Karpas-422 (cell line): ENCODE measurements at regions not wholly inside any gene's neighbourhood (a gene's known extent, or its start where the extent isn't known, plus 50 kb on each side); places are given as distances from the start of the nearest gene placed in this dataset.
"Not testable (repeated sequence)": the region's sequence is repeated elsewhere in the genome, so short reads cannot be mapped to it uniquely, and the experiment has no call there.

Experiments
- DNase-seq: peaks from one replicate; pipeline ENCODE4 v3.0.0-alpha.2; 2015
- H2AFZ ChIP-seq: fragments of 200-600 bp; sonication (generic); 2 replicates; pipeline ENCODE4 v1.6.1; 2014; ENCODE audit warnings: antibody characterized with exemption, low read length, mixed read lengths
- H3K27ac ChIP-seq: fragments of 200-600 bp; sonication (generic); 2 replicates; pipeline ENCODE4 v1.5.1; 2014; ENCODE audit warnings: mild to moderate bottlenecking, low read length, moderate library complexity
- H3K27me3 ChIP-seq: fragments of 200-600 bp; sonication (generic); 2 replicates; pipeline ENCODE4 v1.6.1; 2014; ENCODE audit warnings: low read length, mixed read lengths
- H3K36me3 ChIP-seq: fragments of 200-600 bp; sonication (generic); 2 replicates; pipeline ENCODE4 v1.6.1; 2014; ENCODE audit warnings: low read length, mixed read lengths; ENCODE audit not compliant: insufficient read depth
- H3K4me1 ChIP-seq: fragments of 200-600 bp; sonication (generic); 2 replicates; pipeline ENCODE4 v1.6.1; 2014; ENCODE audit warnings: mild to moderate bottlenecking, low read length, mixed read lengths
- H3K4me2 ChIP-seq: fragments of 200-600 bp; sonication (generic); 2 replicates; pipeline ENCODE4 v1.6.1; 2014; ENCODE audit warnings: low read length, low read depth, mild to moderate bottlenecking; ENCODE audit not compliant: poor library complexity, severe bottlenecking
- H3K4me3 ChIP-seq: fragments of 200-600 bp; sonication (generic); 2 replicates; pipeline ENCODE4 v1.5.1; 2014; ENCODE audit warnings: mild to moderate bottlenecking, antibody characterized with exemption, low read length, mixed read lengths
- H3K79me2 ChIP-seq: fragments of 200-600 bp; sonication (generic); 2 replicates; pipeline ENCODE4 v1.6.1; 2014; ENCODE audit warnings: mild to moderate bottlenecking, low read length, mixed read lengths
- H3K9ac ChIP-seq: fragments of 200-600 bp; sonication (generic); 2 replicates; pipeline ENCODE4 v1.6.0; 2014; ENCODE audit warnings: low read length
- H3K9me2 ChIP-seq: fragments of 200-600 bp; sonication (generic), shearing (Covaris generic); replicated peaks from 2 replicates; pipeline ENCODE4 v1.6.0; 2014; ENCODE audit warnings: mild to moderate bottlenecking, low read length, moderate library complexity; ENCODE audit not compliant: insufficient read depth
- H3K9me3 ChIP-seq: fragments of 300-700, 200-600 bp; sonication (generic); 2 replicates; pipeline ENCODE4 v1.6.1; 2014; ENCODE audit warnings: low read length, mixed read lengths
- H4K20me1 ChIP-seq: fragments of 200-600 bp; sonication (generic); 2 replicates; pipeline ENCODE4 v1.6.1; 2014; ENCODE audit warnings: mild to moderate bottlenecking, antibody characterized with exemption, low read length, low read depth; ENCODE audit not compliant: insufficient read depth

GRCh38 chrX:88883200-88883599 is 136.2 kb downstream of the CPXCR1 start:
- Histone ChIP-seq H3K27me3 (no peaks in the 10 kb centered on the region), H3K9me2 (no peaks in the 10 kb centered on the region)

GRCh38 chrX:88886908-88887307 is 139.9 kb downstream of the CPXCR1 start:
- no peak for DNase-seq
- no peaks in the 10 kb centered on the region for H3K36me3 ChIP-seq
- no peak overlapping the region for H3K4me2 ChIP-seq
- no peaks in the 10 kb centered on the region for H3K79me2 ChIP-seq
- H3K4me3 ChIP-seq, result no peak overlapping the region
- H2AFZ ChIP-seq, result peak overlapping the region; percentile 53; the same call in 1 of the 2 replicates
- no peaks in the 10 kb centered on the region for H3K9me2 ChIP-seq
- no peaks in the 10 kb centered on the region for H4K20me1 ChIP-seq
- peaks cover 3% of the 10 kb centered on the region for H3K9me3 ChIP-seq
- H3K27me3 ChIP-seq, result no peaks in the 10 kb centered on the region
- H3K27ac ChIP-seq, result no peak overlapping the region
- H3K9ac ChIP-seq, result no peak overlapping the region
- no peaks in the 10 kb centered on the region for H3K4me1 ChIP-seq

More at GRCh38 chrX:88883200-88883599, 136.2 kb downstream of the CPXCR1 start:
- H3K4me3 ChIP-seq, result no peak overlapping the region
- no peaks in the 10 kb centered on the region for H4K20me1 ChIP-seq
- H3K4me2 ChIP-seq, result no peak overlapping the region
- DNase-seq, result no peak
- H2AFZ ChIP-seq, result peak overlapping the region; percentile 60; the same call in 1 of the 2 replicates
- H3K79me2 ChIP-seq, result no peaks in the 10 kb centered on the region
- no peaks in the 10 kb centered on the region for H3K36me3 ChIP-seq
- no peak overlapping the region for H3K9ac ChIP-seq
- no peak overlapping the region for H3K27ac ChIP-seq
- H3K9me3 ChIP-seq, result no peaks in the 10 kb centered on the region; the same call in none of the 2 replicates
- no peaks in the 10 kb centered on the region for H3K4me1 ChIP-seq

- Histone ChIP-seq H3K27me3 (no peaks in the 10 kb centered on the region), H2AFZ (no peak overlapping the region), H3K79me2 (no peaks in the 10 kb centered on the region), H4K20me1 (no peaks in the 10 kb centered on the region), H3K36me3 (no peaks in the 10 kb centered on the region), H3K4me2 (no peak overlapping the region), H3K9me2 (no peaks in the 10 kb centered on the region), H3K27ac (no peak overlapping the region), H3K4me1 (peaks cover 6% of the 10 kb centered on the region; the same call in 1 of the 2 replicates), H3K9me3 (peaks cover 10% of the 10 kb centered on the region), H3K4me3 (no peak overlapping the region), H3K9ac (no peak overlapping the region)
- no peak for DNase-seq
These were observed 157.1 kb downstream of the CPXCR1 start for GRCh38 chrX:88903989-88904718.

GRCh38 chrX:88908056-88908455 is 161.0 kb downstream of the CPXCR1 start:
- Histone ChIP-seq H2AFZ (0 out of 2 replicates have a peak overlapping the region, but pooled peaks have one; percentile 33), H3K27ac (no peak overlapping the region), H3K4me3 (no peak overlapping the region), H4K20me1 (no peaks in the 10 kb centered on the region), H3K9me3 (peaks cover 3% of the 10 kb centered on the region; the same call in 1 of the 2 replicates), H3K4me1 (no peaks in the 10 kb centered on the region), H3K9me2 (no peaks in the 10 kb centered on the region), H3K27me3 (no peaks in the 10 kb centered on the region), H3K9ac (no peak overlapping the region), H3K36me3 (no peaks in the 10 kb centered on the region), H3K79me2 (no peaks in the 10 kb centered on the region), H3K4me2 (no peak overlapping the region)
- DNase-seq, result no peak

GRCh38 chrX:88937616-88938015 is 190.6 kb downstream of the CPXCR1 start:
- H3K79me2 ChIP-seq, result no peaks in the 10 kb centered on the region
- DNase-seq, result peak; percentile 14
- no peak overlapping the region for H2AFZ ChIP-seq
- no peaks in the 10 kb centered on the region for H3K9me3 ChIP-seq
- no peaks in the 10 kb centered on the region for H3K36me3 ChIP-seq
- no peaks in the 10 kb centered on the region for H3K27me3 ChIP-seq
- H4K20me1 ChIP-seq, result no peaks in the 10 kb centered on the region
- H3K9me2 ChIP-seq, result no peaks in the 10 kb centered on the region
- no peak overlapping the region for H3K27ac ChIP-seq
- no peak overlapping the region for H3K4me3 ChIP-seq
- no peak overlapping the region for H3K4me2 ChIP-seq
- no peaks in the 10 kb centered on the region for H3K4me1 ChIP-seq
- no peak overlapping the region for H3K9ac ChIP-seq

- no peaks in the 10 kb centered on the region for H3K36me3 ChIP-seq
- no peak overlapping the region for H2AFZ ChIP-seq
- H3K9me3 ChIP-seq, result no peaks in the 10 kb centered on the region
- H3K9ac ChIP-seq, result no peak overlapping the region
- no peaks in the 10 kb centered on the region for H3K4me1 ChIP-seq
- no peak overlapping the region for H3K27ac ChIP-seq
- DNase-seq, result no peak
- no peaks in the 10 kb centered on the region for H4K20me1 ChIP-seq
- H3K4me3 ChIP-seq, result no peak overlapping the region
- no peaks in the 10 kb centered on the region for H3K79me2 ChIP-seq
- H3K4me2 ChIP-seq, result no peak overlapping the region
- H3K27me3 ChIP-seq, result no peaks in the 10 kb centered on the region
- no peaks in the 10 kb centered on the region for H3K9me2 ChIP-seq
These were observed 193.9 kb downstream of the CPXCR1 start for GRCh38 chrX:88940904-88941303.

GRCh38 chrX:88944661-88945060 is 197.6 kb downstream of the CPXCR1 start:
- Histone ChIP-seq H3K9me2 (no peaks in the 10 kb centered on the region), H3K27ac (no peak overlapping the region), H3K9me3 (no peaks in the 10 kb centered on the region), H3K36me3 (no peaks in the 10 kb centered on the region), H3K27me3 (no peaks in the 10 kb centered on the region), H3K4me1 (no peaks in the 10 kb centered on the region), H3K4me2 (no peak overlapping the region), H4K20me1 (no peaks in the 10 kb centered on the region), H3K4me3 (no peak overlapping the region), H3K9ac (no peak overlapping the region), H2AFZ (no peak overlapping the region), H3K79me2 (no peaks in the 10 kb centered on the region)
- no peak for DNase-seq

GRCh38 chrX:88956059-88956458 is 209.0 kb downstream of the CPXCR1 start:
- H4K20me1 ChIP-seq, H3K9me2 ChIP-seq, H3K4me3 ChIP-seq, H3K27me3 ChIP-seq, H3K9ac ChIP-seq, H3K4me2 ChIP-seq, DNase-seq, H3K27ac ChIP-seq, H3K36me3 ChIP-seq, H3K4me1 ChIP-seq, H3K79me2 ChIP-seq: not testable (repeated sequence)
- Histone ChIP-seq H3K9me3 (peaks cover 31% of the 10 kb centered on the region), H2AFZ (0 out of 2 replicates have a peak overlapping the region, but pooled peaks have one; percentile 12)
